HG02885 (cell line): ENCODE measurements at regions not wholly inside any gene's neighbourhood (a gene's known extent, or its start where the extent isn't known, plus 50 kb on each side); places are given as distances from the start of the nearest gene placed in this dataset.

Experiments
- ATAC-seq: cut with Tn5 transposase; IDR thresholded peaks from one replicate; pipeline ENCODE4 v1.9.1; 2021; ENCODE audit warnings: mild to moderate bottlenecking; ENCODE audit not compliant: unreplicated experiment, poor library complexity

- no peak for ATAC-seq
Observed at GRCh38 chr2:236972491-236973342, 113.0 kb upstream of the COPS8 start.

GRCh38 chr2:236973343-236973980 is 112.2 kb upstream of the COPS8 start:
- ATAC-seq: no peak

GRCh38 chr2:236974148-236974547 is 111.5 kb upstream of the COPS8 start:
- ATAC-seq: no peak

GRCh38 chr2:236974752-236975151 is 110.9 kb upstream of the COPS8 start:
- ATAC-seq: no peak

GRCh38 chr2:236975766-236976165 is 109.9 kb upstream of the COPS8 start:
- no peak for ATAC-seq

GRCh38 chr2:236976266-236977062 is 109.2 kb upstream of the COPS8 start:
- no peak for ATAC-seq

- ATAC-seq: no peak
Observed at GRCh38 chr2:236977063-236977851, 108.4 kb upstream of the COPS8 start.

DNA sequence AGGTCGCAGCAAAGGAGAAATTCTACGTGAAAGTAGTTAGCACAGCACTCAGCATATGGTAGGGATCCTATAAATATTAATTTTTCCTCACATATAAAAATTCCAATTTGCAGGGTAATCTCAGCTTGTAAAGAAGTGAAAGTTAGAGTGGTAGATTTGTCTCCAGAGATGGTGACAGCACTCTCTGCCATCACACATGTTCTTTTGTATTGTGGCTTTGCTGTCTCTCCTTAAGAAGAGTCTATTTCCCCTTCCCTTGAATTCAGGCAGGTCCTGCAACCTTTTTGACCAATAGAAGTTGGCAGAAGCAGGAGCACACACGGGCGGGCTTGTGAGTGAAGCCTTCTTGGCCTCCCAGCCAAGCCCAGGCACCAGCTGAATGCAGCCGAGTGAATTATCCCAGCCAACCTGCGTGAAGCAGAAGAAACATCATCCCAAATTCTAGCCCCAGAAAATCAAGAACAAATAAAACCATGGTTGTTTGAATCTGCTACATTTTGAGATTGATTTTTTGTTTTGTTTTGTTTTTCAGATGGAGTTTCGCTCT is 107.8 kb upstream of the COPS8 start:
- ATAC-seq: no peak

- ATAC-seq: no peak
Observed at GRCh38 chr2:236979664-236980063, 106.0 kb upstream of the COPS8 start.

GRCh38 chr2:236980961-236981360 is 104.7 kb upstream of the COPS8 start:
- ATAC-seq: no peak

- ATAC-seq: no peak
Observed at GRCh38 chr2:236981701-236982485, 103.8 kb upstream of the COPS8 start.

GRCh38 chr2:236982693-236983455 is 102.8 kb upstream of the COPS8 start:
- ATAC-seq: no peak

DNA sequence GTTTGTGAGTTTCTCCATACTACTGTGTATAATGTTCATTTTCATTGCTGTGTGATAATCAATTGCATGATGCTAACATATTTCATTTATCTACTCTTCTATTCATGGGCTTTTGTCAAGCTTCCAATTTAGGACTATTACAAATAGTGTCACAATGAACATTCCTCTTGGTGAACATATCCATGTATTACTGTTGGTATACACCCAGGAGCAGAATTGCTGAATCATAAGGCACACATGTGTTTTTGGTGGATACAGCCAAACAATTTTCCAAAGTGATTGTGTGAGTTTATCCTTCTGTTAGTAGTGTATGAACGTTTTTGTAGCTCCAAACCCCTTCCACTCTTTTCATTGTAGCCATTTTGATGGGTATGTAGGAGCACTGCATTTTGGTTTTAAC is 101.6 kb upstream of the COPS8 start:
- ATAC-seq: no peak

DNA sequence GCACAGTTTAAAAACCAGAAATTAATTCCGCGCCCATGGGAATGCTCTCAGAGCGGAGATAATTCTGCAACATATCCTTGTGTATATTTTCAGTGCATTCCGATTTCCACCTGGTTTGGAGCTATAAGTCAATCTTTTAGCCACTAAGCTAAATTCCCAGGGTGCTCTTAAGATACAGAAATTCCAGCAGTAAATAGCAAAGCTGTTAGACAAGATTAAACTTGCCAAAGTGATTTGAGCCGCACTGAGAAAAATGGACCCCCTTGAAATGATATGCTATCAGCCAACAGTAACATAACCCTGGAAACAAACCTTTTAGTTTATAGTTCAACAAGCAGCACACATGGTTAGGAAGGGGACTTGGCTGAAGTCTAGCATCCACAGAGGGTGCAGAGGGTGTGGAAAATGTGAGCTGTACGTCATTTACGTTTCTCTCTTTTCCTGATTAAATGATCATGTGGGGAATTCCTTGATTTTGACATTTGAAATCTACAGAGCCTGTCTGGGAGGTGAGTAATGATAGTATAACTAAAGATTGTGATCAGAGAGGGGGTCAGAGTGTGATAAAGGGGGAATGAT is 99.8 kb upstream of the COPS8 start:
- no peak for ATAC-seq

DNA sequence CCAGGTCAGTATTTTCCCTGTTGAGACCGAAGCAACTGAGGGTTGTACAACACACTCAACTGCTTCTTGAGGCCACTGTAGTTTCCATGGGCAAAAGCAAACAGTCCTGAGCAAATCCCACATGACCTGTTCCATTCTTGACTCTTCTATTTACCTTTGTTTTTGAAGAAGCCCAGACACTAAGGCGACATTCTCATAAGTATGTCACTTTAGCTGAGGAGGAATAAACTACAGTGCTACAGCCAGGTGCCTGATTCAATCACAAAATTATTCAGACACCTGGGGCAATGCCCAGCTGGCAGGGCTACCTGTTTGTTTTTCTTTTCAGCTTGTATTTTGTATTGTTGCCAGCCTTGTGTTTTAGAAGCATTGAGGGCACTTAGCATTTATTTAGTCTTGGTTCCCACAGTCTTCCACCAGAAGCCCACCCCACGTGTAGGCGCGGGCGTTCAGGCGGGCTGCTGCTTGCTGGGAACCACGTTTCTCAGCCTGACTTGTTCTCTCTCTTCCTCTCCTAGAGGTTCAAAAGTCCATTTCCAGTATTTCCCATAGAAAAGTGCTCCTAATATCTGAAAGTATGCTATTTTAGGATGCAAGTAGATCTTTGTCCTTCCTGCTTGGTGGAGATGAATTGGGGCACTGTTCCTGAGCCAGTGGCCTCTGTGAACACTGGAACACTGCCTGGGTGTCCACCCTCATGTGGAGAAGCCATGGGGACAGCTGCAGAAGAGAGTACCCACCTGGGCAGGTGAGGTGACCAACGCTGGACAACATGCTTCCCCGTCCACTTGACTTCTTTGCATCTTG is 99.0 kb upstream of the COPS8 start:
- no peak for ATAC-seq

DNA sequence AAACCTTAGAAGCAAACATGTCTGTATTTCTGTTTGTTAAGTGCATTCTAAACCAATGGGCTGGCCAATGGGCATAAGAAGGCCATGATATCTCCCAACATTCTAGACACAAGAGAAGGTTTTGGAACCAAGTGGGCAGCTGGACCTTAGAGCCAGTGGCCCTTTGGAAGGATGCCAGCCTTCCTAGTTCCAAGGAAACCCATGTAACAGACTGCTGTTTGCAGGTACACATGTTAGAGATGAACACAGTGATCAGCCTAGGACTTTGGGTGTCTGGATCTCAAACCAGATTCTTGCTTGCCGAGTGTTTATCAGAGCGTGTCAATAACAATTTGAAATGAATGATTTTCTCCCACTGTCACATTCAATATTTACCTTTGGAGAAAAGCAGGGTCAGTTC is 97.5 kb upstream of the COPS8 start:
- no peak for ATAC-seq
